GM12878 (cell line): ENCODE measurements at regions not wholly inside any gene's neighbourhood (a gene's known extent, or its start where the extent isn't known, plus 50 kb on each side); places are given as distances from the start of the nearest gene placed in this dataset.

Experiments
- ATAC-seq: fragments of 200-7000 bp; cut with Tn5 transposase; 3 replicates; pipeline ENCODE4 v1.9.1; 2020; ENCODE audit warnings: mild to moderate bottlenecking, moderate library complexity
- BruUV-seq: library from RNA; stranded (reverse); fragments of 400-500 nt; replicated peaks from 2 replicates; lab custom pipeline; 2021; lab: Mats Ljungman, UMichigan
- CTCF ChIA-PET: fragments of 300-600 bp; sonication (Branson Sonifier 250); formaldehyde crosslinking; extraction: SDS; loops from one replicate; lab custom pipeline; 2021; ENCODE audit warnings: inconsistent platforms; lab: Yijun Ruan, JAX
- POLR2A ChIA-PET: fragments of 350-600 bp; formaldehyde crosslinking; extraction: SDS; loops from one replicate; lab custom pipeline; 2021; ENCODE audit warnings: inconsistent platforms; lab: Charles Lee
- RAD21 ChIA-PET: fragments of 300-600 bp; sonication (Branson Sonifier 250); formaldehyde crosslinking; loops from one replicate; lab custom pipeline; 2023; ENCODE audit warnings: antibody characterized with exemption; ENCODE audit not compliant: unreplicated experiment; lab: Charles Lee
- SMC1A ChIA-PET: fragments of 300-600 bp; sonication (Branson Sonifier 250); formaldehyde crosslinking; loops from one replicate; lab custom pipeline; 2023; ENCODE audit not compliant: unreplicated experiment, uncharacterized antibody; lab: Charles Lee
- DNase-seq: peaks from one replicate; pipeline ENCODE4 v3.0.0-alpha.2; 2011; ENCODE audit warnings: low read depth, low spot score
- FAIRE-seq: peaks from 3 replicates; lab custom pipeline; 2011; peaks lifted over from hg19 to GRCh38; lab: Jason Lieb, UNC
- H2AFZ ChIP-seq: 2 replicates; pipeline ENCODE4 v1.6.0; 2011; ENCODE audit warnings: low read depth, low read length, control low read depth; ENCODE audit not compliant: control insufficient read depth
- H3K27ac ChIP-seq: 2 replicates; pipeline ENCODE4 v1.5.1; 2011; ENCODE audit warnings: control low read depth; ENCODE audit not compliant: control insufficient read depth, insufficient read depth
- H3K27me3 ChIP-seq, 2 experiments: replicated peaks in 1 of 2; 2 replicates each; pipeline versions ENCODE4 v1.6.0 to v1.6.1; 2011; ENCODE audit warnings: low read length in 1 of 2; ENCODE audit not compliant: control insufficient read depth in 2 of 2, insufficient read depth in 2 of 2
- H3K36me3 ChIP-seq, 2 experiments: 2 replicates each; pipeline ENCODE4 v1.5.1; 2011; ENCODE audit warnings: low read length in 1 of 2; ENCODE audit not compliant: control insufficient read depth in 2 of 2, insufficient read depth in 2 of 2
- H3K4me1 ChIP-seq: 2 replicates; pipeline ENCODE4 v1.6.1; 2011; ENCODE audit warnings: mild to moderate bottlenecking, low read length, moderate library complexity, mixed read lengths; ENCODE audit not compliant: control insufficient read depth, insufficient read depth
- H3K4me2 ChIP-seq: 2 replicates; pipeline ENCODE4 v1.6.0; 2011; ENCODE audit warnings: control low read depth; ENCODE audit not compliant: control insufficient read depth, insufficient read depth
- H3K4me3 ChIP-seq: fragments of 200-600 bp; sonication (generic); 2 replicates; pipeline ENCODE4 v1.5.1; 2016
- H3K79me2 ChIP-seq: 2 replicates; pipeline ENCODE4 v1.6.0; 2011; ENCODE audit warnings: low read length; ENCODE audit not compliant: control insufficient read depth, insufficient read depth
- H3K9ac ChIP-seq: 2 replicates; pipeline ENCODE4 v1.8.0; 2011; ENCODE audit warnings: low read length, control low read depth, mixed read lengths; ENCODE audit not compliant: control insufficient read depth, insufficient read depth
- H3K9me3 ChIP-seq: replicated peaks from 3 replicates; pipeline ENCODE4 v1.5.1; 2011; ENCODE audit warnings: mild to moderate bottlenecking, low read length; ENCODE audit not compliant: control insufficient read depth, insufficient read depth
- H4K20me1 ChIP-seq: 2 replicates; pipeline ENCODE4 v1.6.0; 2011; ENCODE audit not compliant: control insufficient read depth, insufficient read depth
- CBX3 ChIP-seq: fragments of 200-600 bp; sonication (generic); IDR thresholded peaks from 2 replicates; pipeline ENCODE4 v1.6.1; 2016; ENCODE audit warnings: low read depth, borderline replicate concordance
- CBX5 ChIP-seq: sonication (generic); IDR thresholded peaks from 2 replicates; pipeline ENCODE4 v1.6.1; 2016; ENCODE audit warnings: low read depth, moderate library complexity, mild to moderate bottlenecking, inconsistent platforms
- CEBPB ChIP-seq, 2 experiments: fragments of 150-350 bp in 1 of 2; IDR thresholded peaks; 2 replicates each; pipeline ENCODE4 v1.6.1; 2012 to 2014; ENCODE audit warnings: low read depth in 2 of 2, low read length in 2 of 2, borderline replicate concordance in 1 of 2, inconsistent platforms in 1 of 2
- IRF4 ChIP-seq: IDR thresholded peaks from 2 replicates; pipeline ENCODE4 v1.6.1; 2011; ENCODE audit warnings: low read depth, low read length
- JUND ChIP-seq: IDR thresholded peaks from 2 replicates; pipeline ENCODE4 v1.6.1; 2012; ENCODE audit warnings: low read depth, mild to moderate bottlenecking, low read length, improper control_type of control experiment, moderate library complexity
- MEF2B ChIP-seq: fragments of 450-650 bp; IDR thresholded peaks from 2 replicates; pipeline ENCODE4 v1.6.1; 2018; ENCODE audit warnings: mild to moderate bottlenecking, moderate library complexity; ENCODE audit not compliant: partially characterized antibody, poor library complexity, severe bottlenecking
- MTA2 ChIP-seq: fragments of 450-650 bp; IDR thresholded peaks from 2 replicates; pipeline ENCODE4 v1.6.1; 2016; ENCODE audit warnings: low read depth, mild to moderate bottlenecking, moderate library complexity
- MTA3 ChIP-seq: IDR thresholded peaks from 2 replicates; pipeline ENCODE4 v1.6.1; 2012; ENCODE audit warnings: low read length, inconsistent platforms, borderline replicate concordance
- NKRF ChIP-seq: fragments of 450-650 bp; conservative IDR thresholded peaks from 2 replicates; pipeline ENCODE4 v1.6.1; 2017; ENCODE audit warnings: mild to moderate bottlenecking, moderate library complexity
- NR2C1 ChIP-seq: fragments of 450-650 bp; IDR thresholded peaks from 2 replicates; pipeline ENCODE4 v1.6.1; 2017; ENCODE audit warnings: antibody characterized with exemption, mild to moderate bottlenecking, moderate library complexity
- PAX8 ChIP-seq: fragments of 450-650 bp; IDR thresholded peaks from 2 replicates; pipeline ENCODE4 v1.6.1; 2017; ENCODE audit warnings: mild to moderate bottlenecking, moderate library complexity
- POLR2A ChIP-seq: IDR thresholded peaks from 2 replicates; pipeline ENCODE4 v1.6.1; 2011; ENCODE audit warnings: low read depth, mild to moderate bottlenecking, low read length
- SUZ12 ChIP-seq: fragments of 200-600 bp; sonication (generic); IDR thresholded peaks from one replicate; pipeline ENCODE4 v1.6.1; 2018; ENCODE audit warnings: antibody characterized with exemption, mild to moderate bottlenecking; ENCODE audit not compliant: unreplicated experiment
- WRNIP1 ChIP-seq: IDR thresholded peaks from 2 replicates; pipeline ENCODE4 v1.6.1; 2011; ENCODE audit warnings: low read depth, low read length, improper control_type of control experiment, borderline replicate concordance
- ZNF384 ChIP-seq: IDR thresholded peaks from 2 replicates; pipeline ENCODE4 v1.6.1; 2012; ENCODE audit warnings: low read depth, mild to moderate bottlenecking, low read length, improper control_type of control experiment, borderline replicate concordance
- WGBS: methylation state at CpG from one replicate; pipeline ENCODE4 v1.1.6; 2016; ENCODE audit warnings: low lambda C conversion rate; ENCODE audit not compliant: insufficient replicate concordance, insufficient coverage; ENCODE audit errors: missing lambda C conversion rate; 5-methylcytosine and 5-hydroxymethylcytosine counted together
- in situ Hi-C: fragments of 300-500 bp; cut with MboI; formaldehyde crosslinking; loops from 9 replicates; pipeline ENCODE4 v1.14.3; 2018; ENCODE audit warnings: mixed read lengths
- intact Hi-C: fragments of 100-400 bp; cut with micrococcal nuclease; formaldehyde crosslinking; loops from one replicate; pipeline ENCODE4 v1.14.2; 2022; ENCODE audit not compliant: unreplicated experiment
- TF ChIP-seq, protein P1 (sequence below): IDR thresholded peaks from 2 replicates; pipeline ENCODE4 v1.6.1; 2012; ENCODE audit warnings: low read depth, low read length, improper control_type of control experiment

DNA sequence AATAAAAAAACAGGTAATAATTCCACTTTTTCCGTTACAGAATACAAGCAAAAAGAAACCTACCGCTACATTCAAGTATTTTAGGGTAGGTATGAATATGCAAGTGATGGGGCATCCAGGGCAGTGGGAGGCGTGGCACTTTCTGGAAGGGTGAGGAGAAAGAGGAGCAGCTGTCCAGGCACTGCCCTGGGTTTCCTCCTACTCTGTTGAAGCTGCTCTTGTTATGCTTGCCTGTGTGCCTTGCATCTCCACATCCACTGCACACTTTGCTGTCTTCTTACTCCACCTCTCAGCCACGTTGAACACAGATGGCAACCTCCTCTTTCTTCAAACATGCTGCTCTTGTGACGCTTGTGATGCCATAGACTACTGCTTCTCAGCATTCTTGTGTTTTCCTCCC is 83.2 kb downstream of the RPE65 start:
- no peaks in the 10 kb centered on the region for H3K4me1 ChIP-seq
- intact Hi-C loops (no loop called here), in situ Hi-C loops (no loop called here)
- CTCF ChIA-PET = interaction anchor here (1.4 kb wide), 1 partner anchor 250 kb away, joined by 5 read pairs; no protein-coding TSS in a partner anchor
- H3K27ac ChIP-seq = no peak overlapping the region
- H3K27me3 ChIP-seq = no peaks in the 10 kb centered on the region
- H3K4me3 ChIP-seq = no peak overlapping the region
- no peak overlapping the region for H2AFZ ChIP-seq
- 36% methylated on average over 5 of the region's 5 CpGs for WGBS
- FAIRE-seq = no peak
- SMC1A ChIA-PET = interaction anchor here (0.8 to 1.5 kb wide), 2 partner anchors 22 to 246 kb away, joined by 3 read pairs; no protein-coding TSS in a partner anchor
- BruUV-seq = no TSS peak
- no peak overlapping the region for H3K4me2 ChIP-seq
- RAD21 ChIA-PET = no interaction called here
- H3K79me2 ChIP-seq = no peaks in the 10 kb centered on the region
- no peaks in the 10 kb centered on the region for H3K9me3 ChIP-seq
- no peak for ATAC-seq
- POLR2A ChIA-PET = no interaction called here
- TF ChIP-seq NR2C1 (no peak), CEBPB (IDR thresholded peaks at IDR 0.05; ENCODE audit: borderline replicate concordance in 1 of 2, low read depth in 2 of 2, low read length in 2 of 2) (no peak), CBX5 (no peak), SUZ12 (no peak)
- TF ChIP-seq, protein P1, sequence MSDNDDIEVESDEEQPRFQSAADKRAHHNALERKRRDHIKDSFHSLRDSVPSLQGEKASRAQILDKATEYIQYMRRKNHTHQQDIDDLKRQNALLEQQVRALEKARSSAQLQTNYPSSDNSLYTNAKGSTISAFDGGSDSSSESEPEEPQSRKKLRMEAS = no peak
- H3K9ac ChIP-seq = no peak overlapping the region
- H3K36me3 ChIP-seq = no peaks in the 10 kb centered on the region
- DNase-seq = no peak
- no peaks in the 10 kb centered on the region for H4K20me1 ChIP-seq

- ATAC-seq (no peak), FAIRE-seq (no peak), DNase-seq (no peak)
- BruUV-seq = no TSS peak
- H3K4me3 ChIP-seq = no peak overlapping the region
- ChIA-PET CTCF (interaction anchor here (0.9 to 1.4 kb wide), 2 partner anchors 246 to 249 kb away, joined by 3 to 5 read pairs; no protein-coding TSS in a partner anchor), SMC1A (interaction anchor here (0.8 to 1.5 kb wide), 3 partner anchors 22 to 355 kb away, joined by 3 read pairs; no protein-coding TSS in a partner anchor), POLR2A (interaction anchor here (0.5 kb wide), 1 partner anchor 1928 kb away, joined by 3 read pairs; no protein-coding TSS in a partner anchor), RAD21 (no interaction called here)
- H3K27ac ChIP-seq = no peak overlapping the region
- in situ Hi-C loops = no loop called here
- 100% methylated on average over 1 of the region's 1 CpG for WGBS
- H2AFZ ChIP-seq = no peak overlapping the region
- H3K4me2 ChIP-seq = no peak overlapping the region
- intact Hi-C loops = no loop called here
- H4K20me1 ChIP-seq = no peaks in the 10 kb centered on the region
- no peak overlapping the region for H3K9ac ChIP-seq
- no peaks in the 10 kb centered on the region for H3K9me3 ChIP-seq
- no peaks in the 10 kb centered on the region for H3K27me3 ChIP-seq
- no peaks in the 10 kb centered on the region for H3K36me3 ChIP-seq
- TF ChIP-seq WRNIP1 (no peak), POLR2A (no peak), IRF4 (no peak), MTA3 (no peak), NKRF (no peak), PAX8 (no peak), ZNF384 (no peak), MEF2B (no peak), JUND (no peak), CBX3 (no peak), MTA2 (no peak)
- no peaks in the 10 kb centered on the region for H3K4me1 ChIP-seq
- H3K79me2 ChIP-seq = no peaks in the 10 kb centered on the region
Observed at GRCh38 chr1:68365709-68366382, 83.9 kb downstream of the RPE65 start.
